Osteoblast (primary cell): ENCODE measurements at regions not wholly inside any gene's neighbourhood (a gene's known extent, or its start where the extent isn't known, plus 50 kb on each side); places are given as distances from the start of the nearest gene placed in this dataset.

Source experiments
- DNase-seq: peaks from one replicate; pipeline ENCODE4 v3.0.0; 2011; ENCODE audit warnings: low spot score, mixed read lengths; ENCODE audit not compliant: insufficient read length; ENCODE audit errors: missing footprints
- H2AFZ ChIP-seq: 2 replicates; pipeline ENCODE4 v1.6.0; 2011; ENCODE audit warnings: mild to moderate bottlenecking, low read length
- H3K27ac ChIP-seq: 2 replicates; pipeline ENCODE4 v1.5.1; 2011; ENCODE audit warnings: mild to moderate bottlenecking, low read depth, low read length, moderate library complexity
- H3K27me3 ChIP-seq: 2 replicates; pipeline ENCODE4 v1.6.0; 2012; ENCODE audit warnings: mild to moderate bottlenecking, control low read depth, inconsistent platforms, low read length, moderate library complexity; ENCODE audit not compliant: insufficient read depth
- H3K36me3 ChIP-seq: 2 replicates; pipeline ENCODE4 v1.5.1; 2011; ENCODE audit warnings: mild to moderate bottlenecking, low read length, control low read depth, moderate library complexity; ENCODE audit not compliant: insufficient read depth
- H3K4me1 ChIP-seq: 2 replicates; pipeline ENCODE4 v1.5.1; 2011; ENCODE audit warnings: mild to moderate bottlenecking, low read length, control low read depth, moderate library complexity; ENCODE audit not compliant: insufficient read depth
- H3K4me2 ChIP-seq: 2 replicates; pipeline ENCODE4 v1.6.0; 2011; ENCODE audit warnings: mild to moderate bottlenecking, low read length; ENCODE audit not compliant: insufficient read depth
- H3K4me3 ChIP-seq: fragments of 200-600 bp; sonication (generic); 3 replicates; pipeline ENCODE4 v1.5.1; 2012; ENCODE audit warnings: mild to moderate bottlenecking, low read length, inconsistent platforms; ENCODE audit not compliant: insufficient read depth
- H3K79me2 ChIP-seq: 2 replicates; pipeline ENCODE4 v1.6.0; 2012; ENCODE audit warnings: mild to moderate bottlenecking, low read length, control low read depth, inconsistent platforms; ENCODE audit not compliant: insufficient read depth
- H3K9me3 ChIP-seq: 2 replicates; pipeline ENCODE4 v1.5.1; 2011; ENCODE audit warnings: low read depth, low read length, control low read depth
- H4K20me1 ChIP-seq: 2 replicates; pipeline ENCODE4 v1.6.0; 2012; ENCODE audit warnings: mild to moderate bottlenecking, low read length, control low read depth; ENCODE audit not compliant: insufficient read depth
- CTCF ChIP-seq: IDR thresholded peaks from 2 replicates; pipeline ENCODE4 v1.5.1; 2011; ENCODE audit warnings: mild to moderate bottlenecking, low read depth, low read length, moderate library complexity; ENCODE audit errors: extremely low read depth

GRCh38 chr16:85331688-85332087, 219.4 kb upstream of the CIBAR2 start:
- no peak for TF ChIP-seq CTCF
- H3K4me1 ChIP-seq: peaks cover 17% of the 10 kb centered on the region
- no peak overlapping the region for H2AFZ ChIP-seq
- H3K36me3 ChIP-seq: no peaks in the 10 kb centered on the region
- H3K27me3 ChIP-seq: no peaks in the 10 kb centered on the region
- H3K9me3 ChIP-seq: no peaks in the 10 kb centered on the region
- H3K4me3 ChIP-seq: no peak overlapping the region
- no peak overlapping the region for H3K4me2 ChIP-seq
- H3K27ac ChIP-seq: no peak overlapping the region
- H4K20me1 ChIP-seq: peaks cover 37% of the 10 kb centered on the region
- H3K79me2 ChIP-seq: no peaks in the 10 kb centered on the region
- DNase-seq: peak; percentile 72

- Histone ChIP-seq H4K20me1 (peaks cover 34% of the 10 kb centered on the region), H3K27ac (no peak overlapping the region), H3K9me3 (no peaks in the 10 kb centered on the region), H3K27me3 (no peaks in the 10 kb centered on the region), H3K79me2 (no peaks in the 10 kb centered on the region), H3K4me3 (no peak overlapping the region), H3K4me1 (peaks cover 17% of the 10 kb centered on the region), H3K36me3 (no peaks in the 10 kb centered on the region), H2AFZ (no peak overlapping the region), H3K4me2 (no peak overlapping the region)
- TF ChIP-seq CTCF: no peak
- DNase-seq: peak; percentile 4
These were observed 219.9 kb upstream of the CIBAR2 start for GRCh38 chr16:85332175-85332574.

GRCh38 chr16:85333337-85333736, 221.1 kb upstream of the CIBAR2 start:
- Histone ChIP-seq H3K9me3 (no peaks in the 10 kb centered on the region), H3K27ac (no peak overlapping the region), H3K4me1 (peaks cover 17% of the 10 kb centered on the region), H3K27me3 (no peaks in the 10 kb centered on the region), H3K4me2 (no peak overlapping the region), H4K20me1 (peaks cover 35% of the 10 kb centered on the region), H2AFZ (no peak overlapping the region), H3K4me3 (no peak overlapping the region), H3K36me3 (no peaks in the 10 kb centered on the region), H3K79me2 (no peaks in the 10 kb centered on the region)
- peak; percentile 75 for DNase-seq
- no peak for TF ChIP-seq CTCF

GRCh38 chr16:85333744-85334640, 221.7 kb upstream of the CIBAR2 start:
- H3K4me1 ChIP-seq: peaks cover 13% of the 10 kb centered on the region
- no peak overlapping the region for H3K27ac ChIP-seq
- H3K4me2 ChIP-seq: no peak overlapping the region
- no peak overlapping the region for H3K4me3 ChIP-seq
- H3K9me3 ChIP-seq: no peaks in the 10 kb centered on the region
- H3K79me2 ChIP-seq: no peaks in the 10 kb centered on the region
- peak; percentile 73 for DNase-seq
- H4K20me1 ChIP-seq: peaks cover 39% of the 10 kb centered on the region
- H3K27me3 ChIP-seq: no peaks in the 10 kb centered on the region
- no peak for TF ChIP-seq CTCF
- no peak overlapping the region for H2AFZ ChIP-seq
- no peaks in the 10 kb centered on the region for H3K36me3 ChIP-seq
